Bone marrow (tissue), 2 donors: ENCODE measurements at regions not wholly inside any gene's neighbourhood (a gene's known extent, or its start where the extent isn't known, plus 50 kb on each side); places are given as distances from the start of the nearest gene placed in this dataset.
"Not testable (repeated sequence)": the region's sequence is repeated elsewhere in the genome, so short reads cannot be mapped to it uniquely, and the experiment has no call there.

Source experiments
- DNase-seq, 2 donors: peaks; one replicate each; lab custom pipeline; 2025; lab: John Stamatoyannopoulos, UW

- DNase-seq: no peak
Measured at GRCh38 chr16:63928421-63928820, 1193.4 kb downstream of the CDH11 start.

GRCh38 chr16:63925221-63925620, 1196.6 kb downstream of the CDH11 start:
- no peak for DNase-seq

- DNase-seq: no peak
Measured at GRCh38 chr16:63922560-63922959, 1199.3 kb downstream of the CDH11 start.

GRCh38 chr16:63921737-63922295, 1200.0 kb downstream of the CDH11 start:
- no peak for DNase-seq

GRCh38 chr16:63913290-63913689, 1208.6 kb downstream of the CDH11 start:
- no peak for DNase-seq

GRCh38 chr16:63907251-63907650, 1214.6 kb downstream of the CDH11 start:
- no peak for DNase-seq

- no peak for DNase-seq
Measured at GRCh38 chr16:63904930-63905329, 1216.9 kb downstream of the CDH11 start.

GRCh38 chr16:63904182-63904581, 1217.7 kb downstream of the CDH11 start:
- DNase-seq: no peak

- no peak for DNase-seq
Measured at GRCh38 chr16:63896383-63897109, 1225.3 kb downstream of the CDH11 start.

- no peak for DNase-seq
Measured at GRCh38 chr16:63890723-63891122, 1231.1 kb downstream of the CDH11 start.

- no peak for DNase-seq
Measured at GRCh38 chr16:63890081-63890480, 1231.8 kb downstream of the CDH11 start.

- DNase-seq: no peak
Measured at GRCh38 chr16:63883091-63883490, 1238.8 kb downstream of the CDH11 start.

GRCh38 chr16:63882576-63882975, 1239.3 kb downstream of the CDH11 start:
- DNase-seq: no peak

GRCh38 chr16:63880948-63881347, 1240.9 kb downstream of the CDH11 start:
- no peak for DNase-seq

- no peak for DNase-seq
Measured at GRCh38 chr16:63877401-63877800, 1244.5 kb downstream of the CDH11 start.

- DNase-seq: no peak
Measured at GRCh38 chr16:63876103-63876502, 1245.8 kb downstream of the CDH11 start.

GRCh38 chr16:63860700-63861099, 1261.2 kb downstream of the CDH11 start:
- not testable (repeated sequence) for DNase-seq

- DNase-seq: no peak
Measured at GRCh38 chr16:63856537-63856936, 1265.3 kb downstream of the CDH11 start.

GRCh38 chr16:63850979-63851378, 1270.9 kb downstream of the CDH11 start:
- no peak for DNase-seq

GRCh38 chr16:63841271-63841670, 1280.6 kb downstream of the CDH11 start:
- no peak for DNase-seq

- DNase-seq: no peak
Measured at GRCh38 chr16:63830061-63830460, 1291.8 kb downstream of the CDH11 start.

- DNase-seq: no peak
Measured at GRCh38 chr16:63822818-63823217, 1299.0 kb downstream of the CDH11 start.

- DNase-seq: no peak
Measured at GRCh38 chr16:63816276-63816675, 1305.6 kb downstream of the CDH11 start.

- no peak for DNase-seq
Measured at GRCh38 chr16:63813862-63814261, 1308.0 kb downstream of the CDH11 start.
